ENCODE measurements at regions not wholly inside any gene's neighbourhood (a gene's known extent, or its start where the extent isn't known, plus 50 kb on each side); places are given as distances from the start of the nearest gene placed in this dataset.

- no peak overlapping the region for H3K4me3 ChIP-seq (ENCODE audit: low read depth, low read length)
- TF ChIP-seq CTCF (IDR thresholded peaks at IDR 0.05; ENCODE audit: borderline replicate concordance, insufficient read depth, low read depth, low read length) = no peak
Measured at GRCh38 chr10:10687751-10688150, 329.9 kb upstream of the CELF2 start.

DNA sequence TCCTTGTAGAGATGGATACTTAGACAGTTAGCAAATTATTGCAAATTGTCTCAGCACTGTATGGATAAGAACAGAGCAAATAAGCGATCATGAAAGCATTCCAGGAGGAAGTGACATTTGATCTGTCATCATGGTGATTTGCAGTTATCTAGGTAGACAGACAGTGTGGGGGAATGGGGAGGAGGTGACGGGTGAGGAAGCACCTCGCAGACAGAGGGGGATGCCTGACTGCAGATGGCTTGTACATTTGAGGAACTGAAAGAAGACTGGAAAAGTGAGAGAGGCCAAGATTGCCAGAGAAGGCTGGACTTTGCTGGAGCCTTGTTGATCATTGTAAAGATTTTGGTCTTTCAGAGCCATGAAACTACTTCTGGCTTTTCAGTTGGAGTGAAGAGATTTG, 318.2 kb upstream of the CELF2 start:
- H3K4me3 ChIP-seq (ENCODE audit: low read depth, low read length) = no peak overlapping the region
- no peak for TF ChIP-seq CTCF (IDR thresholded peaks at IDR 0.05; ENCODE audit: borderline replicate concordance, insufficient read depth, low read depth, low read length)

DNA sequence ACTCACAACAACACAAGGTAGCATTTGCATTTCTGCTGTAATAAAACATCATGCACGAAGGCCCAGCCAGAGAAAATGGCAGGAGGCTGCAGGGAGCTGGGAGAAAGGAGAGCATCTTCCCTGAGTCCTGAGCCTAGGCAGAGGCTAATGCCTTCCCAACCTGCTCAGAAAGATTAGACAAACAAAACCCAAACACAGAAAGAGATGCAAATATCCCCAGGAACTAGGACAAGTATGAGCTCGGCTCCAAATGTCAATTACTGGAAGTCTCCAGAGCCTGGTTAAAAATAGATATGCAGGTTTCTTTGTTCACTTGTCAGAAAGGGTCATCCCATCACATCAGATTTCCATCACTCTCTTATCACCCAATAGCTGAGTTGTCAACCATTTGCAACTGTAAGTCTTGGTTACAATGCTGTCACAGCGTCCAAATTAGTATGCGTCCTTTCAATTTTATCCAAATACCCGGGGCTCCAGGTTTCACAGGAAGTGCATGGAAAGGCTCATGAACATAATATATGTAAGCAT, 316.5 kb upstream of the CELF2 start:
- TF ChIP-seq CTCF (IDR thresholded peaks at IDR 0.05; ENCODE audit: borderline replicate concordance, insufficient read depth, low read depth, low read length) = no peak
- H3K4me3 ChIP-seq (ENCODE audit: low read depth, low read length) = no peak overlapping the region

GRCh38 chr10:10702211-10702610, 315.5 kb upstream of the CELF2 start:
- no peak overlapping the region for H3K4me3 ChIP-seq (ENCODE audit: low read depth, low read length)
- no peak for TF ChIP-seq CTCF (IDR thresholded peaks at IDR 0.05; ENCODE audit: borderline replicate concordance, insufficient read depth, low read depth, low read length)

DNA sequence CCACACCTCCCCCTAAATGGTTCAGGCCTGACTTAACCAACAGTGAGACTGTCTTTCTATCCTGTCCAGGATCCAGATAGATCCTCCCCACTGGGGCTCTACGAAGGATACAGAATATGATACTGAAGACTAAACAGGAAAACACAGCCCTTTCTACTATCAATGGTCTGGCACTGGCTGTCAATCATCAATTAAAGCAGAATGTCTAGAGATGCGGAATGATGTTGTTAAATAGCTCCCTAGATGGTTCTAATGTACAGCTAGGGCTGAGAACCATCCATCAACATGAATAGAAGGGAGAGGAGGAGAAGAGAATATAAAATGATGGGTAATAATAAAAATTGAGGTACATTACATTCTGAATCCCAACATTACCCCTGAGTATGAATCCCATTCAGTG, 314.3 kb upstream of the CELF2 start:
- H3K4me3 ChIP-seq (ENCODE audit: low read depth, low read length) = no peak overlapping the region
- no peak for TF ChIP-seq CTCF (IDR thresholded peaks at IDR 0.05; ENCODE audit: borderline replicate concordance, insufficient read depth, low read depth, low read length)

GRCh38 chr10:10712155-10712704, 305.4 kb upstream of the CELF2 start:
- H3K4me3 ChIP-seq (ENCODE audit: low read depth, low read length) = no peak overlapping the region
- TF ChIP-seq CTCF (IDR thresholded peaks at IDR 0.05; ENCODE audit: borderline replicate concordance, insufficient read depth, low read depth, low read length) = no peak

DNA sequence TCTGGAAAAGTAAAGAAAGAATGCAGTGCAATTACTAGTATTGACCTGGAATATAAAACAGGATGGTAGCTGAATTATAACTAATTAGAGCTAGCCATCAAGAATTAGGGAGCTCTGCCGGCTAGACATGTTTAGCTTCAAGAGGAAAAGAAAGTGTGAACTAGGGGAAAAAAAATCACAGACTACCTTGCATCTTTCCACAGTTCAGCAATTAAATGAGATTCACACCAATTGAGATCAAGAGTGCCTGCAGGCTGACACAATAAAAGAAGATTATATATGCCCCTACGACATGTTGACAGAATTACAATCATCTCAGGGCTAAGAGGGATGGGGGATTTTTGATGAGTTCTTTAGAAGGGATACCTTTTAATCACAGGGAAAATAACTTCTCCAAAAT, 303.3 kb upstream of the CELF2 start:
- no peak overlapping the region for H3K4me3 ChIP-seq (ENCODE audit: low read depth, low read length)
- TF ChIP-seq CTCF (IDR thresholded peaks at IDR 0.05; ENCODE audit: borderline replicate concordance, insufficient read depth, low read depth, low read length) = no peak

Data from GM12875 (cell line).